Fibroblast of skin of abdomen (primary cell): ENCODE measurements at regions not wholly inside any gene's neighbourhood (a gene's known extent, or its start where the extent isn't known, plus 50 kb on each side); places are given as distances from the start of the nearest gene placed in this dataset.

Experiments used
- DNase-seq: peaks from one replicate; pipeline ENCODE4 v3.0.0-alpha.2; 2013

DNA sequence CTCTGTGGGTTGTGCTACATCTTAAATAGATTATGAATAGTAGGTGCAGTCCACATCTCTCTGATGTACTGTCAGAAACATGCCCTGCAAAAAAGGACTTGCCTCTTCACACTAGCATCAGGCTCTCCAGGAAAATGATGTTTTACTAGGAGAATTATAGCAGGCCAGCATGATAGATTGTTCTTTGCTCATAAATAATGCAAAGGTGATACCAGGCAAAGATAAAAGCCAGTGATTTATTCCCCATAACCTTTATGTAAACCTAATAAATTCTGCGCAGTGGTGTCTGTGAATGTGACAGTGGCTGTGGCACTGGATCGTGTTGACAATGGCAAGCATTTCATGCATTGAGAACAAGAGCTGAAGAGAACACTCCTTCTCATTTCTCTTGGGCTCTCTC, 646.5 kb upstream of the SEL1L start:
- DNase-seq, result no peak

GRCh38 chr14:82182646-82183045, 649.0 kb upstream of the SEL1L start:
- DNase-seq, result no peak

DNA sequence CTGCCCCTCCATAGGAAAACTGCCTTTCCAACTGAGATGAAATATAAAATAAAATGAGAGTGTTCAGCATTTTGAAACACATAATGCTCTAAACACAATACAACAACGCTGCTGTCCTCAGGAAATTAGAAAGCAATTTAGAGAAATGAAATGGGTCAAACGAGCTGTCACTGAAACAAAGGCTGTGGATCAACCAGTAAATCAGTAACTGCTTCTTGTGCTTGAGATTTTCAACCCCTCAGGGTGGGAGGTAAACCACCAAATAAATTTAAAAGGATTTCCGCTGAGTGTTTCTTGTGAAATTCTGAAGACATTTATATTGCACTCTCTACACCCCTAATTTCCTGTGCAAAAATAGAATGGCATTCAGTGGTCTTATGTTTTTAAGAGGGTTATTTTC, 657.1 kb upstream of the SEL1L start:
- DNase-seq, result no peak

DNA sequence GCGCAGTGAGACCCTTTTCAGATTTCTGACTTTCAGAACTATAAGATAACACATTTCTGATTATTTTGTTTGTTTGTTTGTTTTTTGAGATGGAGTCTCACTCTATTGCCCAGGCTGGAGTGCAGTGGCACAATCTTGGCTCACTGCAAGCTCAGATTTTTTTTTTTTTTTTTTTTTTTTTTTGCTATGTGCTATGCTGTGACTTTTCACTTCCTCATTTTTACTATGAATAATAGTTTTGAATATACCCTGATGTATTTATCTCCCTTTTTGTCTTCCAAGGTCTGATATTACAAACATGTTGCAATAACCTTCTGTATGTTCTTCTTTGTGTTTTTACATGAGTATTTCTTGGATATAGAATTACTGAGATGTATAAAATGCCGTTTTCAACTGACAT, 658.7 kb upstream of the SEL1L start:
- no peak for DNase-seq

DNA sequence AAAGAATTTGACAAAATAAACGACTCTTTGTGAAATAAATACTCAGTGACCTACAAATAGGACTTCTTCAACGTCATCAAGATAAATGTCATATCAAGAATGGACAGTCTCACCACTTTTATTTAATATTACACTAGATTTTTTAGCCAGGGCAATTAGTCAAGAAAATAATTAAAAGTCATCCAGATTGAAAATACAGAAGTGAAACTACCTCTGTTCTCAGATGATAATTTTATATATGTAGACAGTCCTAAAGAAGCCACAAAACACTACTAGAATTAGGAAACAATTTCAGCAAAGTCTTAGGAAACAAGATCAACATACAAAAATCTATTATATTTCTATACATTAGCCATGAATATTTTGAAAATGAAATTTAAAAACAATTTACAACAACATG, 689.6 kb upstream of the SEL1L start:
- no peak for DNase-seq

DNA sequence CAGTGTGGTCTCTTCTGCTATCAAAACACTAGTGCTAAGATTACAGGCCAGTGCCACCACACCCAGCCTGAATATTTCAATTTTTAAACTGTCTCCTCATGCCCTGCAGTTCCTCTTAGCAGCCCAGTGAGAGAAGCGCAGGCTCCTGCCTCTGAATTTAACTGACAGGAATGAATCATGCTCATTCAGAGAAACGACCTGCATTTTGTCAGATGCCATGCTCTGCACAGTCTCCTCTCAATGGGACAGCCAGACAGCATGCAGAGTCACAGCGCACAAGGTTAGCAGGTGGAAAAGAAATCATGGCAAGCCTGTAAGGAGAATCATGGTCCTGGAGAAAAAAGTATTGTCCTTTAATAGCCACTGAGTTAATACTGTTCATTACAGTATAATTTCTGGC, 691.0 kb upstream of the SEL1L start:
- no peak for DNase-seq

GRCh38 chr14:82230748-82231147, 697.1 kb upstream of the SEL1L start:
- no peak for DNase-seq

GRCh38 chr14:82238649-82239048, 705.0 kb upstream of the SEL1L start:
- no peak for DNase-seq

DNA sequence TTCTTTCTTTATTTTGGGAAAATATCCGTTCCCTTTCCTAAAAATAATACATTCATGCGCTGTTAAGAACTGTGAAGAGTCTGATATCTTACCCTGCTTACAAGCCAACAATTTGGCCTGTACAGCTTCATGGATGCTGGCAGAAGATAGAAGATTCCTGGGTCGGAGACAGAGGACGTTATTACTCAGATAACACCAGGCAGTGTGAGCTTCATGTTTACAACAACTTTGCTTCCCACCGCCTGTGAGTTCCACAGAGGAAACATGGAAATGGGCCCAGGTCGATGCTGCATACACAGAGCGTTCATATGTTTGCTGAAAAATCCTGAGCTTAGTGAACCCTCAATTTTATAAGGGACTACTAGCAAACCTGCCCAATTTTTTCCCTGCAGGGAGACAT, 705.6 kb upstream of the SEL1L start:
- DNase-seq, result no peak

- DNase-seq, result no peak
These were observed 711.1 kb upstream of the SEL1L start for GRCh38 chr14:82244791-82245190.

DNA sequence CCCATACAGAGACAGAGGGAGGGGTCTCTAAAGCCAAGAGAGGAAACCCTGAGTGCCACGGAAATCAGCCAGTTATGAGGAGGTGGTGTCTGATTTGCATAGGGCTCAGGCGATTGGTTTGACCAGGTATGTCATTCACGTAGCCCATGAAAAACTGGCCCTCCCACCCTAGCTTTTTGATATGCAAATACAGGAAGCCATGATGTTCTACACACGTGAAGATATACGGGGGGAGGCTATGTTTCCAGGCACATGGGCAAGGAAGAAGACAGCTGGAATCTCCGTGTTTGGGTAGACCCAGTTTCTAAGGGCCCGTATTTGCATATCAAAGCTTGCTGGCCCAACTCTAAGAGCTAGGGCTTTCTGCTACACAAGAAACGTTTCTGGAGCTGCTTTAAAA, 717.8 kb upstream of the SEL1L start:
- no peak for DNase-seq

DNA sequence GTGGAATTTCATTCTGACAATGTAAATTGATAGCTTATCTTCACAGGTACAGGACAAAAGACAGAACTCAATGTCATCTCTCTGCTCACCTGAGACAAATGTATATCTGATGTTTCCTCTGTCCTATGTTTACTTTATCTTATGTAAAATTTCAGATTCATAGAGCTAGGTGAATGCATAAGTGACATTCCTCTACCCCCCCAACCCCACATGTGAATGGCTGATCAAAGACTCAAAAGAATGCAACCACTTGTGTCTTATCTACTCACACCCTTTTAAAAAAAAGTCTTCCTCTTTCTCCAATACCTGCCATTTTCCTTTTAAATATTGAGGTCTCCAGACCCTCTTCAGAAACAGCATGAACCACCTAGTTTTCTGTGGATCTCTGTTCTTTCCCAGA, 736.6 kb upstream of the SEL1L start:
- no peak for DNase-seq

DNA sequence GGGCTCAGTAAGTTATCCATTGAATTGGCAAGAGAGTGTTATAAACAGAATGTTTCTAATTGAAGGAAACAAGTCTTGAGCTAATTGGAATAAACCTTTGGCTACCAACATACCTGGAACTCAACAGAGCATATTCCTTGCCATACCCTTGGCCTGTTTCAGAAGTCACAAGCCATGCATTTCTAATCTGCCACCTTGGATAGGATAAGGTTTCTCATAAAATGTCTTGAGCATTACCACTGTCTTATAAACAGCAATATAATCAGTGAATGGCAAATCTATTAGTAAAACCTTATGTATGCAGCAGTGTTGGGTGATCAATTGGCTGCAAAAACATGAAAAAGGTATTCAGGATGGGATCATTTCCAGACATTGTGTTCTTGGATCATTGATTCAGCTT, 765.2 kb upstream of the SEL1L start:
- no peak for DNase-seq

GRCh38 chr14:82309199-82309598, 775.5 kb upstream of the SEL1L start:
- DNase-seq, result no peak

DNA sequence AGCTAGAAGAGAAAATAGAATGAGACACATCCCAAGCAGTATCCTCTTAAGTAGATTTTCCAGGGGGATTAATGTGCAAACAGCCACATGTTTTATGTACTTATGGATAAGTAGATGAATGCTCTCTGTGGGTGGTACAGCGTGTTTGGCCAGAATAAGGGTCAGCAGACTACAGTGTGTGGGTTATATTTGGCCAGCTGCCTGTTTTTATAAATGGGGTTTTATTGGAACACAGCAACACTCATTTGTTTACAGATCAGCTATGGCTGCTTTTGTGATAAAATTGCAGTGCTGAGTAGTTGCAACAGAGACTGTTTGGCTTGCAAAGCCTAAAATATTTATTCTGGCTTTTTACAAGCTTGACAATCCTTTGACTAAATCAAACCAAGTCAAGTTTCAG, 780.2 kb upstream of the SEL1L start:
- no peak for DNase-seq

- DNase-seq, result no peak
These were observed 794.8 kb upstream of the SEL1L start for GRCh38 chr14:82328442-82328841.

- no peak for DNase-seq
These were observed 807.7 kb upstream of the SEL1L start for GRCh38 chr14:82341261-82341810.

DNA sequence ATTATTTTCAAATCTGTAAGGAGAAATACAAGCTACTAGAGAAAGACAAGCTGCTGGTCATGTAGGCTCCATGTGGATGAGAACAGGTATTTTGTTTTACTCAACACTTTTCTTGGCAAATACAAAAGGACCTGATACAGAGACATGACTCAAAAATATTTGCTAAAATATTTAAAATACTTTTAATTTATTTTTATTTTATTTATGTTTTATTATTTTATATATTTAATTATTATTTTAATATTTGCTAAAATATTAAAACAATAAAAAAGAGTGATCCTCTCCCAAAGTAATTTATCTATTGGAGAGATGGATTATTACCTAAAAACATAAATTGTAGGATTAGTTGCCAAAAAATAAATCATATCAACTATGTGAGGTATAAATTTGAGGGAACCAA, 808.9 kb upstream of the SEL1L start:
- DNase-seq, result no peak

GRCh38 chr14:82345184-82345583, 811.5 kb upstream of the SEL1L start:
- DNase-seq, result no peak

- DNase-seq, result no peak
These were observed 820.5 kb upstream of the SEL1L start for GRCh38 chr14:82354126-82354525.

DNA sequence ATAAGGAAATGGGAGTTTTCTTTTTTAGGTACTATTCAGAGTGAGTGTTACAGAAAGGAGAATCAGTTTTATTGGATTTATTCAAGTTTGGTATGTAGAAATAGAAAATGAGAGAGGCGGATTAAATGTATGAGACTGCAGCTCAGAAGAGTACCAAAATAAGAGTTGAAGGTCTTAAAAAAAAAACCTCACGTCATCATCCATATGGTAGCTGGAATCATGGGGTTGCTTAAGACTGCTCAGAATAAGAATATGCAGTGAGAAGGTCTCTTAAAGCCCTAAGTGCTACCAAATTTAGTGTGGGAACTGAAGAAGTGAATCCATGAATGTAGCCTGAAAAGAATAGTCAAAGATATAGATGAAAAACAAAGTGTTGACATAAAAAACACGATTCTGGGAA, 825.5 kb upstream of the SEL1L start:
- DNase-seq, result no peak

DNA sequence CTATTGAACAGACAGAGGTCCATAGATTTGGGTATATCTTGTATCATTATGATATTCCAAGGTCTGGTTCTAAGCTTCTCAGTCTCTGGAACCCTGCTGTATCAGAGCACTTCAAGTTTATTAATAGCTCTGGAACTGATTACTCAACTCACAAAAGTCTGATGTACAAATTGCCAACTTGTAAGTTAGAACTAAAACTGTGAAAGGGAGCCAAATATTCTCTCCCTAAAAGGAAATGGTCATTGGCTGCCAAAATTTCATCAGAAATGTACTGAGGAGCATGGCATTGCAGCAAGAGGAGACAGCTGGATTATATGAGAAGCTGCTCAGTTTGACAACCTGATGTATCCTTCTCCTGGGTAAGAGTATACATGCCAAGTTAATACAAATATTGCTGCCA, 828.8 kb upstream of the SEL1L start:
- no peak for DNase-seq

DNA sequence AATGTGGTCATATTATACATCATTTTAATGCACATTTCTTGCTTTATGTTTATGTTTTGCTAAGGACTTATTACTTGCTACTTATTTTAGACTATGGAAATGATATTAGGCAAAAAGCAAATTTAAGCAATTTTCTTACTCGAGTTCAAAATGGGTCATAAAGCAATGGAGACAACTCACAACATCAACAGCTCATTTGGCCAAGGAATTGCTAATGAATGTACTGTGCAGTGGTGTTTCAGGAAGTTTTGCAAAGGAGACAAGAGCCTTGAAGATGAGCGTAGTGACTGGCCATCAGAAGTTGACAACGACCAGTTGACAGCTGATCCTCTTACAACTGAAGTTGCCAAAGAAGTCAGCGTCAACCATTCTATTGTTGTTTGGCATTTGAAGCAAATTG, 831.8 kb upstream of the SEL1L start:
- DNase-seq, result no peak

DNA sequence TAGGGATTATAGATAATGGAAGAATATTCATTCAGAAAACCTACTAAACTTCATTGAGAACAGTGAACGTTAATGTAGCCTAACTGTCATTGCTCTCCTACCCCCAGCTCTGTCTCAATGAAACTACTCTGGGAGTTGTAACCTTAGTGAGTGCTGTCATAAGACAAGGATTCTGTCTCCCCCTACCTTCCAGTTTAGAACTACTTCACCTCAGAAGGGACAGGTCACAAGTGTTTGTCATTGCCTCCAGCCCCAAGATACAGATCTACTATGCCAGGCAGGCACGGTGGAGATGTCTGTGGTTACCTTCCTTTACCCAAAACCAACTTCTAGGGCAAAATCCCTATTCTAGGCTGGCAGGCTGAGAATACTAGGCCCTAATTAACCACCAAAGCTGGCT, 833.1 kb upstream of the SEL1L start:
- no peak for DNase-seq

- no peak for DNase-seq
These were observed 845.6 kb upstream of the SEL1L start for GRCh38 chr14:82379291-82379690.

DNA sequence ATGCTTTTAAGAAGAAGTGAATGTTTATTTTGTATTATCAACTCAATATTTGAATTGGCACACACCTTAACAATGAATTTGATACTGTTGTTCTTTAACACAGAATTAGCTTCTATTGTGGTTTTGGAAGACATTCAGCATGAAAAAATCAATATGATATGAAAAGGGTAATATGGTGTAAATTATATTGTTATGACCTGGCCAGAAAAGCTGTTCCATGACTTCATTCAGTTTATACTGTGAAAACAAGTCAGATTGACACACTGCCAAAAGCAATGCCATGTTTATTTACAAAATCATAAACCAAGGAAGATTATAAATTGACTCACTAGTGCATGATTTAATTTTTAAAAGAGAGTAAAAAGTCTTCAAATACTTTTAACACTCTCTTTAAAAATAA, 851.4 kb upstream of the SEL1L start:
- DNase-seq, result no peak
